Kidney (tissue), 13 donors: ENCODE measurements at regions not wholly inside any gene's neighbourhood (a gene's known extent, or its start where the extent isn't known, plus 50 kb on each side); places are given as distances from the start of the nearest gene placed in this dataset.
A peak's percentile ranks its signal among the peaks of the same experiment; 100 is the strongest.

ENCODE experiments used
- DNase-seq, 5 donors: peaks; one replicate each; pipeline ENCODE4 v3.0.0-alpha.2; 2013 to 2020
- FAIRE-seq: peaks from 2 replicates; lab custom pipeline; 2012; peaks lifted over from hg19 to GRCh38; lab: Jason Lieb, UNC
- H3K27ac ChIP-seq, 2 donors: one replicate each; pipeline ENCODE4 v1.7.0; 2013; ENCODE audit warnings: low read depth in 2 of 2, low read length in 2 of 2, inconsistent platforms in 1 of 2
- H3K27me3 ChIP-seq: one replicate; pipeline ENCODE4 v1.7.1; 2013; ENCODE audit warnings: low read length, inconsistent platforms; ENCODE audit not compliant: control insufficient read depth, insufficient read depth
- H3K36me3 ChIP-seq, 3 donors: one replicate each; pipeline versions ENCODE4 v1.7.0 to v1.7.1; 2013; ENCODE audit warnings: low read length in 3 of 3, control low read depth in 1 of 3, inconsistent platforms in 1 of 3; ENCODE audit not compliant: insufficient read depth in 3 of 3, control insufficient read depth in 2 of 3
- H3K4me1 ChIP-seq, 3 donors: one replicate each; pipeline versions ENCODE4 v1.7.0 to v1.7.1; 2013; ENCODE audit warnings: low read length in 3 of 3, inconsistent platforms in 1 of 3, low read depth in 1 of 3; ENCODE audit not compliant: control insufficient read depth in 2 of 3, insufficient read depth in 2 of 3
- H3K4me3 ChIP-seq, 3 donors: one replicate each; pipeline versions ENCODE4 v1.7.0 to v1.8.1; 2013; ENCODE audit warnings: low read length in 3 of 3, control low read depth in 1 of 3, inconsistent platforms in 1 of 3
- H3K9ac ChIP-seq, 3 donors: one replicate each; pipeline versions ENCODE4 v1.7.0 to v1.7.1; 2013; ENCODE audit warnings: low read length in 3 of 3, control low read depth in 1 of 3, inconsistent platforms in 1 of 3
- H3K9me3 ChIP-seq, 3 donors: one replicate each; pipeline versions ENCODE4 v1.7.0 to v1.7.1; 2013; ENCODE audit warnings: low read length in 3 of 3, control low read depth in 1 of 3, inconsistent platforms in 1 of 3; ENCODE audit not compliant: control insufficient read depth in 2 of 3, insufficient read depth in 1 of 3
- CTCF ChIP-seq: IDR thresholded peaks from 3 replicates; pipeline ENCODE4 v1.5.1; 2012; ENCODE audit warnings: mild to moderate bottlenecking, moderate library complexity, borderline replicate concordance; ENCODE audit not compliant: insufficient read depth; ENCODE audit errors: extremely low read depth
- intact Hi-C: fragments of 100-400 bp; cut with DNase I; formaldehyde crosslinking; loops from one replicate; pipeline ENCODE4 v1.11.1; 2022
- donor health status: control.
- donor health status: control.
- donor health status: control.
- donor health status: control.
- donor health status: control.
- donor health status: DM: yes; HTN: yes; CAD: no.
- donor health status: Normal renal cell carcinoma (clear cell type).

GRCh38 chr2:242030858-242031257, 161.3 kb downstream of the RTP5 start:
- no peak overlapping the region for H3K9ac ChIP-seq
- H3K9me3 ChIP-seq: no peaks in the 10 kb centered on the region
- no peak overlapping the region for H3K4me3 ChIP-seq
- intact Hi-C loops: no loop called here
- H3K27me3 ChIP-seq: no peaks in the 10 kb centered on the region
- H3K4me1 ChIP-seq: no peaks in the 10 kb centered on the region
- H3K27ac ChIP-seq: no peak overlapping the region
- DNase-seq (peak in 1 of 5 donors; percentile 19), FAIRE-seq (no peak)
- H3K36me3 ChIP-seq: no peaks in the 10 kb centered on the region
- no peak for TF ChIP-seq CTCF

GRCh38 chr2:242031481-242032019, 162.0 kb downstream of the RTP5 start:
- Histone ChIP-seq H3K9me3 (no peaks in the 10 kb centered on the region), H3K4me1 (no peaks in the 10 kb centered on the region), H3K27me3 (no peaks in the 10 kb centered on the region), H3K36me3 (no peaks in the 10 kb centered on the region), H3K27ac (no peak overlapping the region), H3K4me3 (no peak overlapping the region), H3K9ac (no peak overlapping the region)
- DNase-seq (peak in 3 of 5 donors; percentile 17 to 24 (median 22)), FAIRE-seq (no peak)
- TF ChIP-seq CTCF: no peak
- intact Hi-C loops: no loop called here

DNA sequence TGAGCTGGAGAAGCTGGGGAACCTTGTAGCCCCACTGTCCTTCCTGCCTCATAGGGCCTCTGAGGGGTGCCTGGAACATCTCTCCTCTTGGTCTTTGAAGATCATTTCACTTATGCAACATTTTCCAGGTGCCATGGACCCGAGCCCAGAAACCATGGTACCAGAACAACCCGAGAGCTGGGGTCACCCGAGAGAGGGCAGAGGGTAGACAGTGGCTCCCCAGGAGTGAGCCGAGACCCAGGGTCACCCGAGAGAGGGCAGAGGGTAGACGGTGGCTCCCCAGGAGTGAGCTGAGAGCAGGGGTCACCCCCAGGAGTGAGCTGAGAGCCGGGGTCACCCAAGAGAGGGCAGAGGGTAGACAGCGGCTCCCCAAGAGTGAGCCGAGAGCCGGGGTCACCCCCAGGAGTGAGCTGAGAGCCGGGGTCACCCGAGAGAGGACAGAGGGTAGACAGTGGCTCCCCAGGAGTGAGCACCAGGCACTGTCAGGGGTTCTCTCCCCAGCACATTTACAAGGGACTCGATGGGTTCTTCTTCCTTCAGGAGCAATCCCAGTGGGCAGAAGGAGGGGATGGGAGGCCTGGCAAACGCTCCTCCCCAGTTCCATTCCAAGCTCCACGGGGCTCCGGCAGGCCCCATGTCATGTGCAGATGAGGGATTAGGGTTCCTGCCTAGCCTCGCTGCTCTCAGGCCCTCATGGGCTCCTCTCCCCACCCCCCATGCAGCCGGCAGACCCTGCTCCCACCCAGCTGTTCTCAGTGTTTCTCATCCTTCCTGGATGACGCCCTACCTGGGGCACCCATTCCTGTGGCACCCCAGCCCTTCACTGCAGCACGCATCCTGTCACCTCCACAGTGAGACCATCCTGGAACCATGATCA, 163.5 kb downstream of the RTP5 start:
- no peak for TF ChIP-seq CTCF
- H3K4me3 ChIP-seq: no peak overlapping the region
- no peak overlapping the region for H3K9ac ChIP-seq
- FAIRE-seq (no peak), DNase-seq (peak in 1 of 5 donors; percentile 24)
- H3K27ac ChIP-seq: no peak overlapping the region
- H3K27me3 ChIP-seq: no peaks in the 10 kb centered on the region
- H3K36me3 ChIP-seq: no peaks in the 10 kb centered on the region
- intact Hi-C loops: no loop called here
- H3K4me1 ChIP-seq: no peaks in the 10 kb centered on the region
- no peaks in the 10 kb centered on the region for H3K9me3 ChIP-seq
